NCI-H526 treated with DMSO at 0.1 percent for 48 hours (cell line): ENCODE measurements at regions not wholly inside any gene's neighbourhood (a gene's known extent, or its start where the extent isn't known, plus 50 kb on each side); places are given as distances from the start of the nearest gene placed in this dataset.
A peak's percentile ranks its signal among the peaks of the same experiment; 100 is the strongest.

ENCODE experiments used
- DNase-seq: peaks from one replicate; lab custom pipeline; 2025; lab: John Stamatoyannopoulos, UW

GRCh38 chr21:38658511-38658910 lies 147.2 kb upstream of the ETS2 start:
- no peak for DNase-seq

GRCh38 chr21:38659936-38660332 lies 145.8 kb upstream of the ETS2 start:
- no peak for DNase-seq

GRCh38 chr21:38660333-38661196 lies 145.2 kb upstream of the ETS2 start:
- no peak for DNase-seq

GRCh38 chr21:38661197-38661871 lies 144.4 kb upstream of the ETS2 start:
- peak; percentile 3 for DNase-seq

GRCh38 chr21:38661889-38662568 lies 143.7 kb upstream of the ETS2 start:
- no peak for DNase-seq

GRCh38 chr21:38663282-38663681 lies 142.4 kb upstream of the ETS2 start:
- DNase-seq, result no peak

- DNase-seq, result no peak
Measured at GRCh38 chr21:38664315-38664714, 141.4 kb upstream of the ETS2 start.

- no peak for DNase-seq
Measured at GRCh38 chr21:38664841-38665240, 140.9 kb upstream of the ETS2 start.

GRCh38 chr21:38667291-38667870 lies 138.3 kb upstream of the ETS2 start:
- no peak for DNase-seq

- DNase-seq, result no peak
Measured at GRCh38 chr21:38668067-38668466, 137.7 kb upstream of the ETS2 start.

GRCh38 chr21:38668541-38668940 lies 137.2 kb upstream of the ETS2 start:
- DNase-seq, result no peak

GRCh38 chr21:38669186-38669585 lies 136.5 kb upstream of the ETS2 start:
- DNase-seq, result peak; percentile 10

GRCh38 chr21:38670861-38671260 lies 134.9 kb upstream of the ETS2 start:
- DNase-seq, result no peak

- no peak for DNase-seq
Measured at GRCh38 chr21:38671773-38672172, 134.0 kb upstream of the ETS2 start.

- no peak for DNase-seq
Measured at GRCh38 chr21:38675182-38675824, 130.4 kb upstream of the ETS2 start.

- no peak for DNase-seq
Measured at GRCh38 chr21:38678827-38679226, 126.9 kb upstream of the ETS2 start.

GRCh38 chr21:38679534-38679933 lies 126.2 kb upstream of the ETS2 start:
- DNase-seq, result no peak

GRCh38 chr21:38680401-38680800 lies 125.3 kb upstream of the ETS2 start:
- DNase-seq, result no peak

- DNase-seq, result no peak
Measured at GRCh38 chr21:38683222-38683621, 122.5 kb upstream of the ETS2 start.

GRCh38 chr21:38688068-38688467 lies 117.7 kb upstream of the ETS2 start:
- no peak for DNase-seq

- DNase-seq, result no peak
Measured at GRCh38 chr21:38691631-38692030, 114.1 kb upstream of the ETS2 start.

GRCh38 chr21:38696579-38696978 lies 109.2 kb upstream of the ETS2 start:
- DNase-seq, result no peak
